GM18511 (cell line): ENCODE measurements at regions not wholly inside any gene's neighbourhood (a gene's known extent, or its start where the extent isn't known, plus 50 kb on each side); places are given as distances from the start of the nearest gene placed in this dataset.
A peak's percentile ranks its signal among the peaks of the same experiment; 100 is the strongest.
"Not testable (repeated sequence)": the region's sequence is repeated elsewhere in the genome, so short reads cannot be mapped to it uniquely, and the experiment has no call there.

Experiments used
- ATAC-seq: cut with Tn5 transposase; IDR thresholded peaks from one replicate; pipeline ENCODE4 v1.9.1; 2021; ENCODE audit warnings: mild to moderate bottlenecking, moderate library complexity; ENCODE audit not compliant: unreplicated experiment

- ATAC-seq = no peak
These were observed 163.8 kb downstream of the MSN start for GRCh38 chrX:65831268-65831667.

DNA sequence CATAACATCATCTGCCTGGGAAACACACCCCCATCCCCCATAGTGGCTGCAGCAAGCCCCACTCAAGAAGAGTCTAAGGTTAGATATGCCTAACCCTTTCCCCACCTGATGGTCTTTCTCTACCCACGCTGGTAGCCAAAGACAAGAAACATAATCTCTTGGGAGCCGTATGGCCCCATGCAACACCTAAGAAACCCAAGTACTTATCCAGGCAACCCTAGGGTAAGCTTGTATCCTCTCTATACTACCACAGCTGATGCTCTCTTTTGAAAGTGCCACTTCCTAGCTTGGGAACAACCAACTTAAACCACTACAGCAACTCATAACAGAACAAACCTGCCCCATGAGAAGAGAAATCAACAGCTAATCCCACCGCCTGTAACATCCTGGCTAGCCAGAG, 161.1 kb downstream of the MSN start:
- no peak for ATAC-seq

DNA sequence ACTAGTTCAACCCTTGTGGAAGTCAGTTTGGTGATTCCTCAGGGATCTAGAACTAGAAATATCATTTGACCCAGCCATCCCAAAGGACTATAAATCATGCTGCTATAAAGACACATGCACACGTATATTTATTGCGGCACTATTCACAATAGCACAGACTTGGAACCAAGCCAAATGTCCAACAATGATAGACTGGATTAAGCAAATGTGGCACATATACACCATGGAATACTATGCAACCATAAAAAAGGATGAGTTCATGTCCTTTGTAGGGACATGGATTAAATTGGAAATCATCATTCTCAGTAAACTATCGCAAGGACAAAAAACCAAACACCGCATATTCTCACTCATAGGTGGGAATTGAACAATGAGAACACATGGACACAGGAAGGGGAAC, 157.8 kb downstream of the MSN start:
- ATAC-seq = not testable (repeated sequence)

GRCh38 chrX:65821721-65822496, 154.5 kb downstream of the MSN start:
- peak; percentile 76 for ATAC-seq

DNA sequence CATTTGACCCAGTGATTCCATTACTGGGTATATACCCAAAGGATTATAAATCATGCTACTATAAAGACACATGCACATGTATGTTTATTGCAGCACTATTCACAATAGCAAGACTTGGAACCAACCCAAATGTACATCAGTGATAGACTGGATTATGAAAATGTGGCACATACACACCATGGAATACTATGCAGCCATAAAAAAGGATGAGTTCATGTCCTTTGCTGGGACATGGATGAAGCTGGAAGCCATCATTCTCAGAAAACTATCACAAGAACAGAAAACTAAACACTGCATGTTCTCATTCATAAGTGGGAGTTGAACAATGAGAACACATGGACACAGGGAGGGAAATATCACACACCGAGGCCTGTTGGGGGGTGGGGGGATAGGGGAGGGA, 152.5 kb downstream of the MSN start:
- ATAC-seq = not testable (repeated sequence)

DNA sequence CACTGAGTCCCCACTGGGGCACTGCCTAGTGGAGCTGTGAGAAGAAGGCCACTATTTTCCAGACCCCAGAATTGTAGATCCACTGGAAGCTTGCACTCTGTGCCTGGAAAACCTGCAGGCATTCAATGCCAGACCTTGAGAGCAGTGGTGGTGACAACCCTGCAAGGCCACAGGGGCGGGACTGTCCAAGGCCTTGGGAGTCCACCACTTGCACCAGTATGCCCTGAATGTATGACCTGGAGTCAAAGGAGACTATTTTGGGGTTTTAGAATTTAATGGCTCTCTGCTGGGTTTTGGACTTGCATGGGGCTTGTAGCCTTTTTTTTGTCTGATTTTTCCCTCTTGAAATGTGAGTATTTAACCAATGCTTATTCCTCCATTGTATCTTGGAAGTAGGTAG, 145.8 kb downstream of the MSN start:
- ATAC-seq = no peak

- ATAC-seq = no peak
These were observed 144.2 kb downstream of the MSN start for GRCh38 chrX:65811558-65812228.
